GM21529 (cell line): ENCODE measurements at regions not wholly inside any gene's neighbourhood (a gene's known extent, or its start where the extent isn't known, plus 50 kb on each side); places are given as distances from the start of the nearest gene placed in this dataset.

Experiments used
- ATAC-seq: cut with Tn5 transposase; IDR thresholded peaks from one replicate; pipeline ENCODE4 v1.9.1; 2021; ENCODE audit not compliant: unreplicated experiment

GRCh38 chr16:65545413-65545956 is 423.6 kb upstream of the CDH11 start:
- no peak for ATAC-seq

- ATAC-seq: no peak
Measured at GRCh38 chr16:65543781-65544740, 422.2 kb upstream of the CDH11 start.

- ATAC-seq: no peak
Measured at GRCh38 chr16:65541646-65542045, 419.8 kb upstream of the CDH11 start.

- no peak for ATAC-seq
Measured at GRCh38 chr16:65540901-65541300, 419.0 kb upstream of the CDH11 start.

- ATAC-seq: no peak
Measured at GRCh38 chr16:65538976-65539375, 417.1 kb upstream of the CDH11 start.

- no peak for ATAC-seq
Measured at GRCh38 chr16:65537336-65537735, 415.5 kb upstream of the CDH11 start.

GRCh38 chr16:65534121-65534528 is 412.3 kb upstream of the CDH11 start:
- ATAC-seq: no peak

- no peak for ATAC-seq
Measured at GRCh38 chr16:65532846-65533245, 411.0 kb upstream of the CDH11 start.

- ATAC-seq: no peak
Measured at GRCh38 chr16:65532258-65532657, 410.4 kb upstream of the CDH11 start.

GRCh38 chr16:65531475-65531874 is 409.6 kb upstream of the CDH11 start:
- ATAC-seq: no peak

- ATAC-seq: no peak
Measured at GRCh38 chr16:65525707-65526106, 403.8 kb upstream of the CDH11 start.

- ATAC-seq: no peak
Measured at GRCh38 chr16:65524997-65525396, 403.1 kb upstream of the CDH11 start.

GRCh38 chr16:65524231-65524630 is 402.4 kb upstream of the CDH11 start:
- ATAC-seq: no peak

GRCh38 chr16:65523283-65523944 is 401.6 kb upstream of the CDH11 start:
- no peak for ATAC-seq

GRCh38 chr16:65522412-65522811 is 400.5 kb upstream of the CDH11 start:
- no peak for ATAC-seq

- ATAC-seq: no peak
Measured at GRCh38 chr16:65521633-65522328, 399.9 kb upstream of the CDH11 start.

- ATAC-seq: no peak
Measured at GRCh38 chr16:65519402-65519801, 397.5 kb upstream of the CDH11 start.

GRCh38 chr16:65515193-65515592 is 393.3 kb upstream of the CDH11 start:
- no peak for ATAC-seq

- no peak for ATAC-seq
Measured at GRCh38 chr16:65510850-65511249, 389.0 kb upstream of the CDH11 start.

GRCh38 chr16:65510241-65510640 is 388.4 kb upstream of the CDH11 start:
- no peak for ATAC-seq

GRCh38 chr16:65509172-65509571 is 387.3 kb upstream of the CDH11 start:
- ATAC-seq: no peak
